CD4-positive, alpha-beta T cell treated with Interleukin-15 for 1 hour (primary cell): ENCODE measurements at regions not wholly inside any gene's neighbourhood (a gene's known extent, or its start where the extent isn't known, plus 50 kb on each side); places are given as distances from the start of the nearest gene placed in this dataset.

Experiments used
- DNase-seq: peaks from one replicate; pipeline ENCODE4 v3.0.0-alpha.2; 2020

DNA sequence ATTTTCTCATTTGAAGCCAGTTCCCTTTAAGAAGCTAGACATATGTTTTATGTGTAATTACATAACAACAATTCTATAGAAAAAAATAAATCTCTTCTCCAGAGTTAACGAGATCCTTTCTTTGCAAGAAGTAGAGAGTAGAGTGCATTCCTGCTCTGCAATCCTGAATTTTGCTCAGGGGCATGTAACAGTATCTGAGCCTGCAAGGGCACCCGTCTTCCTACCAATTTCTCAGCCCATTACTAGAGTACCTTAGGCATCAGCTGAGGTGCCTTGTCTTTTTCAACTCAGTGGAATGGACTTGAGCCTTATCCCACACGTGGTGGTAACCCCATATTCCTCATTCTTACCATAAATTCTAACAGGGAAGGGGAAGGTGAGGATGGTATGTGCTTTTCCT lies 205.9 kb downstream of the IKZF2 start:
- DNase-seq, result no peak

DNA sequence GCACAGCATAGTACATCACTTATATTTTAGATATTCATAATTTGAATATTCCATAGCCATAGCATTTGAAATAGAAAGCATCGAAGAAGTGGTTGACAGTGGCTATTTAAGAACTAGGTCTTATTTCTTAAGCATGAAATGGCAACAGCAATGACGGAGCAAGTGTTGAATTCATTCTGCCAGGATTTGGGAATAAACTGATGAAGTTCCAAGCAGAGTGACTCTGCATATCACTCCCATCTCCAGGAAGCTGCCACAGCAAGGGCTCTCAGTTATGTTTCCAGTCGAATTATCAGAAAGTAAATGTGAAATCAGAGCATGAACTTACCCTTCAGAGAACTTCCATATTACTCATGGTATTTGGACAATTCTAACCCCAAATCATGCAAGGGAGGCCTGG lies 208.1 kb downstream of the IKZF2 start:
- no peak for DNase-seq

DNA sequence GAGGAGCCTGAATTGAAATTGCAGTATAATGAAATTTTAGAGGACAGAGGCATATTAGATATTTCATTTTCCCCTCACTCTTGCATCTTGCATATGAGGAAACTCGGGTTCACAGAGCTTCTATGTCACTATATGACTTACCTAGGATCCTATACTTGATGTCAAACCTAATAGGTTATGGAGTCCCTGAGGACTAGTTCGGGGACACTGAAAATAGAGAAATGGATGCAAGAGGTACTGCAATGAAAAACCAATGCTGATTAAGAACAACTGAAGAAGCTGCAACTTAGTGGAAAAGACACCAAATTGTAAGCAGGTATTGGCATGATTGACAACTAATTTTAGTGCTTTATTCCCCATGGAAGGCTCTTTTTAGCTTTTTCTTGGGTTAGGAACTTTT lies 210.1 kb downstream of the IKZF2 start:
- DNase-seq, result no peak

DNA sequence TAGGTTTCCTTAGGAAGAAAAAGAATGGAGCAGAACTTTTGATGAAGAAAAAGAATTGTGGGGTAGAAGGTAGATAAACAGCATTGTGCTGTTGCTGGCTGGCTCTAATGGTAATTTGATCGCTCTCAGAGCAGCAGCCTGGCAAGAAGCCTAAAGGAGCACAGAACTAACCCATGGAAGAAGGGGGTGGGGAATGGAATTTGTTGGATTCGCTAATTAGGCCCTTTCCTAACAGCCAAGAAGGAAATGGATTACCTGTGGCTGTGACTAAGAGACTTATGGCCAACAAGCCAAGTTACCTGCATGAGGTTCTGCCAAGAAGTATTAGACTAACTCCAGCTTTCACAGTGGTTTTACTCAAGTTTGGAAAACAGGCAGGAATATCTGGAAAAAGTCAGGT lies 210.6 kb downstream of the IKZF2 start:
- DNase-seq, result no peak

DNA sequence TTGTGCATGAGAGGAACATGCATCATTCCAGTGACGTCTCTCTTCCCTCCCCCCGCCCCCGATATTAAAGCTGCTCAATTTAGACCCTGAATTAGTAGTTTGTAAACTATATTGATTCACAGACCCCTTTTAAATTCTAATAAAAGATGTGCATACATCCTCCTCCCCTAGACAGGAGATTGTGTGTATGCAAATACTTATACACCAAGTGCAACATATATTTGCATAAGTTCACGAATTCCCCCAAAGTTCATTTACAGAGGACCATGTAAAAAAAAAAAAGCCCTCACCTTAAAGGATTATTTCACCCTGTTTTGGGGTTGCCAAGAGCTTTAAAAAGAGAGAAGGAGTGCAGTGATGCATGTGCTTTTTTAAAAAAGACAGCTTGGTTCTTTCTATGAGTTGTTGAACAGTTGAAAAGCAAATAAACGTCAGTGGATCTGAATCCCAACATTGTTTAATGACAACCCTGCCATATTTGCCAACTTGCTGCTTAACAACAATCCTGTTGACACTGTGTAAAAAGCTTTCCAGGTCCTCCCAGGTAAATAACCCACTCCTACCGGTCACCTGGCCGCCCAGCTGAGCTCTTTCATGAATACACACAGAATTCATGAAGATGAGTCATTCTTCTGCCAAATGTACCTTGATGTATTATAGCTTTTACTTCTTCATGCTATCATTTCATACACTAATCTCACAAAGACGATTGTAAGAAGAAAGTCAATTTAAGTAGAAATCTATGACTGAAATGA lies 211.5 kb downstream of the IKZF2 start:
- DNase-seq, result no peak

DNA sequence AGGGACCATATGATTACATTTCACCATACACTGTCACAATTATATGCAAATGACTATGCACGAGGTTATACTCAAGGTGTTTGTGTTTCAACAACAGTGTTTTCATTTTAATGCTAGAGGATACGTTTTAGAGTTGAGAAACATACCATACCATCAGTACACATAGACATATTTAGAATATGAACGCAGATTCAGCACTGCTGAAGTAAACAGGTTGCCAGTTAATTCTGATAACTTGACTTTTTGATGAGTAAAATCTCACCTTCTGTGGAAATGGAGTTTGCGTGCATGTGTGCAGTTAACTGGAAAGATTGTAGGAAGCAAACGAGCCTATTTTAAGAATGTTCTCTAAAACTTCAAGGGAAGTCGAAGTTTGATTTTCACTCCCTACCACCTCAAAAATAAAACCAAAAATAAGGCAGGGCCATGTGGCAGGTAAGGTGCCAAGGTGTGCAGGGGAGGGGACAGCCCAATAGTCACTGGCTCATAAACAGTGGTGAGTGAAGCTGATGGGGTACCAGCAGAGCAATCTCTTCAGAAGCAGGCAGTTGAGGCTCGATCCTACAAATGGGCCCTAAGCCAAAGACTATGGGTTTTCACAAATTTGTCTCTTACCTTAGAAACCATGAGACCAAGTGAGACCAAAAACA lies 213.1 kb downstream of the IKZF2 start:
- DNase-seq, result no peak

DNA sequence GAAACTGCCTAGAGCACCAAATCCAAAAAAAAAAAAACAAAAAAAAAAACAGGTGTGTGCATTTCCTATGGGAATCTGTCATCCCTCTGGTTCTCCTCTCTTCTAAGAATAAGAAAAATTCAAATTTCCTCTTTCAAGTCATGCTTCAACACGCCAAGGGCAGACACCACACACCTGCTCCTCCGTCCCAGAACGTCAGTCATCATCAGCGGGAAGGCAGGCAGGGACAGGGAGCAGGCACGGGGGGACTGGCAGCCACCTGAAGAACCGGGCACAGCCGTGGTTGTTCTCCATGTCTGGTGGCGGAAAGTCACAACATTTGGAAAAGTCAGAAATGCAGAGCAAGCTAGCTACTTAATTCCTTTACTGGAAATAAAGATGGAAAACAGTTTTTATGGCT lies 214.8 kb downstream of the IKZF2 start:
- DNase-seq, result no peak

DNA sequence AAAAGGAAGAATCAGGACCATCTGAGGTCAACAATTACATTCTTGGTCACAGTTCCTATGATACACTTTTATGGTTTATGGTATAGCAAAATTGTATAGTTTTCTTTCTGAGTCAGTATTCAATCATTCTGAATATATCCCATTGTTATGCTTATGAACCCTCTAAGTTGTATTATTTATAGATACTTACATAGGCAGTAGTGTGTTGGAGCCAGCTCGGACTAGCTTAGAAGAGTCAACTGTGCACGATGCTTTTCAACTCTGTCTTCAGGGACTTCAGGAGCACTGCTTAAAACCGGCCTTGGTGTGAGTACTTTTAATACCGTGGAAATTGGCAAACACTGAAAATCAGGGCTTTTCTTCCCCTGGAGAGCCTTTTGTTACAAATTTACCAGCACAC lies 215.7 kb downstream of the IKZF2 start:
- no peak for DNase-seq

DNA sequence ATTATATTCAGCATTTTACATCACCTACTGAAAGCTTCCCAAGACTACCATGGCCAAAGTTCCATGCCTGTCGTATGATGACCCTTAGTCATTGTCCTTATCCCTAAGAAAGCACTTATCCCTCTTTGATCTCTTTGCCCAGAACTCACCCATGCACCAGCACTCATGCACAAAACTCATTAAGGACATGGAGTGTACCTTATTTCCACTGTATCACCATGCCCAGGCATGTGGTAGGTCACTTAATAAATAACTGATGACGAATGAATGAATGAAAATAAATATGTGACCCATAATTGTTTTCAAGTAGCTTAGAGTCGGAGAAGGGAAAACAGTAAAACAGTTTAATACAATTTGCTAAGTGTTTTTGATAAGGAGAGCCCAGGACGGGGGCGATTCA lies 220.1 kb downstream of the IKZF2 start:
- DNase-seq, result no peak

DNA sequence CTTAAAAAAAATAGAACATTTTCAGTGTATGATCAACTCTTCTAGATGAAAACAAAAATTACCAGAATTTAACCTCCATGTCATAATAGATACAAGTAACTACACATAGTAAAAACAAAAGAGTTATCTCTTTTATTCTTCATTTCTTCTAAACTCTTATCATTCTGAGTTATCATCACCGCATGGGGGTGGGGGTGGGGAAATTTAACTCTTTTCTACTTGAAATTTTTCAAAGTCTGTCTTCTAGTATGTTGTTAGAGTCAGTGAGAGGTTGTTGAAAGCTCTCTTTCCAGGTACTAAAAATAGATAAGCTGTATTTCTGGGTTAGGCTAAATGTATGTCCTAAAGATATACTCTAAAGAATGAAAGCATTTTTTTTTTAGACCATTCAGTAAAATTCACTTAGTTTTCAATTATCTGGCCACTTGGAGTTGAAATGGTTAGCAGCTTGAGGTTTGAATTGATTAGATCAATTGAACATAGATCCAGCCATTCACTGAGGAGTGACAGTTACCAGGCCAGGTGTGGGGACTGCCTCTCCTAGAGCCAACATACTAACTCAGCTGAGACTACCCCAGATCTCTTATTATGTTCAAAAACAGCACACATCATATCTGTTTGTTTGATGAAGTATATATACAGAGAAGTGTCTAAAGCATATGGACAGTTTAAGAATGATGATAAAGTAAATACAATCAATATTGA lies 220.7 kb downstream of the IKZF2 start:
- DNase-seq, result no peak

DNA sequence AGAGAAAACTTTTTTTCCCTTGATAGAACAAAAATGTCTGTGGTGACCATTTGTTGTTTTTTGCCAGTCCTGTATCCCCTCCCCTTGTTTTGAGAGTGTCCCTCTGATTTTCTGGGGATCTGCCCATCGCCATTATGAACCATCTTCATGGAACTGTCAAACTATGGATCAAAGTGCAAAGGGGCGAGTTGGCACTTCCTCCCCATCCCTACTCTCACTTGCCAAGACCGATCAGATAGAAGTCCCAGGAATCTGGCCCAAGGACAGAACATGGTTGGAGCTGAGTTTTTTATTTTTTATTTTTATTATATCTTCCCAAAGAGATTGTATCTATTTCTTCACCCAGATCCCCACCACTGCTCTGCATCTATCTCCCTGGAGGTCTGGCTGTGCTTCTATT lies 221.4 kb downstream of the IKZF2 start:
- DNase-seq, result no peak

DNA sequence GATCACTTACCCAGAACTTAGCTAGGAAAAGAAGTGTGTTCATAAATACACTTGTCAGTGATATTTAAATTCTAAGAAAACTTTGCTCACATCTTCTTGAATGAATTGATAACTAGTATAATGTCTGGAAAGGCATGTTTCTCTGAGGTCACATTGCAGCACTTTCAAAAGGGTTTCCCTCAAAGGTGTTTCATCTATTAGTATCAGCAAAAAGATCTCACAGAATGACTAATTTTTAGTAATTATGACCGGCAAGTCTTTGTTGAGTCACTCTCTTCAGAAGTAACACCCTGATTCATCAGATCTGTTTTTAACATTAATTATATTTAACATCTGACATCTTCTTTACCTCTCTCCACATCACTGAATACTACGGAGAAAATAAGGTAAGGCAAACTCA lies 222.3 kb downstream of the IKZF2 start:
- DNase-seq, result no peak

DNA sequence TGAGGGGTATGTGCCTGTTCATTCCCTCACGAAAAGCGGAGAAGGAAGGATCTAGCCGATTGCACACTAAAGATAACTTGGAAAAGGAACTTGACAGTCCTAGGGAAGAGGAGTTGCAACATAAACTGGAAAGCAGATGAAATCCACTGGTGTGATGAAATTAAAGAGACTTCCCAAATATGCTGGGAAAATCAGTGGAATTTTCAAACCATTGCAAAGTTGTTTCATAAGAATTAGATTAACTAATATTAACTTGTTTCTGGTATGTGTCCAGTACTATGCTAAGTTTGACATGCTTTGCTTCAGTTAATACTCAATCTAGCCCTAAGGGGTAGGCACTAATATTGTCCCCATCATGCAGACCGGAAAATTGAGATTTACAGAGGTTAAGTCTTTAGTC lies 222.7 kb downstream of the IKZF2 start:
- DNase-seq, result no peak

DNA sequence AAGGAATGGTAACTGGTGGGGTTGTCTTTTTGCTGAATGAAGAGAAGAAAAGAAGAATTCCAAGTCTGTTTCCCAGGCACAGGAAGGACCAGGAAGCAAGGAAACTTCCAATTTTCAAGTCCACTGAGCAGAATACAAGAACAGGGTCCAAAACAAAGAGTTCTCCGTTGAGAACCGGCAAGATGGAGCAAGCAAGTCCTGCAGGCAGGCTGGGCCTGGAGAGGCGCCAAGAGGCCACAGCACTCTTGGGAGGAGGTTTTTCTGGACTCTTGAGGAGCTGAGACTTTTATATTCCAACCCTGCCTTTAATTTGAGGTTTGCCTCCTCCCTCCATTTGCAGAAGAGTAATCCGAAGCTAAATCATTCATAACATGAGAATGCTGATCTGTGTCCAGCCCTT lies 224.5 kb downstream of the IKZF2 start:
- DNase-seq, result no peak

DNA sequence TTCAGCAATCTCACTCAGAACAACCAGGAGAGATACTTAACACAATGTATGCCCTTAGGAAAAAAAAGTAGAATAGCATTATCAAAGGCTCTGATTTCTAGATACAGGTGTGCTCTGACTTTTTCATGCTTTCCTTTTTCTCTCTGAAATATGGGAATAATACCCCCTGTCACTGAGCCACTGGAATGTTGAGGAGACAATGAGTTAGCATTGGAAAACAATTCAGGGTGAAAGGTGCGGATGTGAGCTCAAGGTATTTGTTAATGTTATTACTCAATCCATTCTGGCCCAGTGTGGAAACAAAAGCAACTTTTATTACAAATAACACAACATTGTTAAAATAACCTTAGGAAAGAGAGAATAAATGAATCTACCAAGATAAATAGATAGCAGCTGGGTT lies 228.0 kb downstream of the IKZF2 start:
- no peak for DNase-seq

DNA sequence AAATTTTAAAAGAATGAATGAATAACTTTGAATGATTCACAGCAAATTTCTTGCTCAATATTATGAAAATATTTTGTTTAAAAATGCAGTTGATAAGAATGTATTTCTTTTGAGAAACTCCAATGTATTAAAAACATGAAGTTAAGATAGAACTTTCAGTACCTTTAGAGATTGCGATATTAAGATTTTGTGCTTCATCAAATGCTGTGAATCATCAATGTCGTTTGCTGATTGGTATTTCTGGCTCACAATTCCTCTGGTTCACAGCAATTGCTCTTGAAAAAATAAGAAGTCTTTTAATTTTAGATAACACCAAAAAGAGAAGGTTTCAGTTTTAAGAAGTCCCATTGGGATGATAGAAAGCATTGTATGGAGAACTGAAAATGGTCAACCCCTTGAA lies 228.7 kb downstream of the IKZF2 start:
- DNase-seq, result no peak

DNA sequence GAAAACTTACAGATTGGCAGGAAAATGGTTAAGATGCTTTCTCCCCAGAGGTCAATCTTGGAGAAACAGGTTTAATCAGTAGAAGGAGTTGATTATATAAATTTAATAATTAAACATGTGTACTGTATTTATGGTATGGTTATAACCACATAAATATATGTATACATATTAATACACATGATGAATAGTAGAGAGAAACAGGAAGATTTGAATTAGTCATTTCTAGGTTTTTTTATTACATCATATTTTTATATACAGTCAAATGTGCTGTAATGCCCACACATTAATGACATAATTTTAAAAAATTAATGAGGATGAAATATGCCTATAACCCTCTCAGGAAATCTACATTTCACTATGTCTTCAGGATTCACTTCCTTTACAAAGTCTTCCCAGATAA lies 229.7 kb downstream of the IKZF2 start:
- no peak for DNase-seq

DNA sequence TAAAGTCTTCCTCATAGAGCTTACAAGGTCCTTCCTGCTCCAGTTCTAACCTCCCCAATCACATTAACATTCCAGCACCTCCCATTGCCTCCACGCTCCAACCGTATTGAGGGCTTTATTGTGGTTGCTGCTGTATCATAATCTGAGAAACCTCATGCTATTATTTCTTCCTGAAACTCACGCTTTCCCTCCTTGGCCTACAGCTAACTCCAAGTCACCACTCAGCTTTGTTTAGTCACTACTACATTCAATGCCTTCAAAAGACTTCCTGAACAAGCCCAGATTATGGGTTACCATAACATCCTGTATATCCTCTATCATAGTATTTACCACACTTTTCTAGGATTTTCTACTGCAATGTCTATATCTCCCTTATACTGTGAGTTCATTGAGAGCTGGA lies 230.4 kb downstream of the IKZF2 start:
- no peak for DNase-seq

DNA sequence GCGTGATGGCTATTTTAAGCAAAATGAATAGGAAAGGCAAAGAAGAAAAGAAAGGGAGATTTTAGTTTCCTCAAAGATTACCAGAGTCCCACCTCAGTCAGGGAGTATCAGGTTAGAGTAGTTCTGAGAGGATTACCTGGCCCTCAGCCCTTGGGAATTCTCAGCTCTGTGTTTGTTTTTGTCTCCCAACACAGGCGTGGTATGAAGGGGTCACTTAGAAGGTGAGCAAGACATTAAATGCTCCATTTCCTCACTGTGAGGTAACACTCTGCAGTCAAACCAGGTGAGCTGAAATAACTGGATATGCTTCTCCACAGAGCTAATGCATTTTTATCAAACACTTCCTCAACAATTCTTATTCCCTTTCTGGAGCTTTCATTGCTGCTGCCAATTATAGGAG lies 232.2 kb downstream of the IKZF2 start:
- DNase-seq, result no peak

DNA sequence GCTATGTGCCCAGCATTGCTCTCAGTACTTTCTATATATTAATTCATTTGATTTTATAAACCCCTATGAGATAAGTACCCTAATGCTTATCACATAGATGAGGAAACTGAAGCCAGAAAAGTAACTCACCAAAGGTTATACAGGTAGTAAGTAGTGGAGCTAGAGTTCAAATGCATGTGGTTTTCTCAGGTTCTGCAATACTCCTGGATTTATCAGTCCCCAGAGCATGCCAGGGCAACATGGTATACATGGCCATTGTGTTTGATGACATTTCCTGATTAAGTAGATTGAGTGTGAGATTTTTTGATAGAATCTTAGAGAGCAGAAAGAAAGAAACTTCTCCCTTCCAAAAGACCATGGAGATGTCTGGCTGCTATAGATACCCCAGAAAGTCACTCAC lies 233.1 kb downstream of the IKZF2 start:
- no peak for DNase-seq

DNA sequence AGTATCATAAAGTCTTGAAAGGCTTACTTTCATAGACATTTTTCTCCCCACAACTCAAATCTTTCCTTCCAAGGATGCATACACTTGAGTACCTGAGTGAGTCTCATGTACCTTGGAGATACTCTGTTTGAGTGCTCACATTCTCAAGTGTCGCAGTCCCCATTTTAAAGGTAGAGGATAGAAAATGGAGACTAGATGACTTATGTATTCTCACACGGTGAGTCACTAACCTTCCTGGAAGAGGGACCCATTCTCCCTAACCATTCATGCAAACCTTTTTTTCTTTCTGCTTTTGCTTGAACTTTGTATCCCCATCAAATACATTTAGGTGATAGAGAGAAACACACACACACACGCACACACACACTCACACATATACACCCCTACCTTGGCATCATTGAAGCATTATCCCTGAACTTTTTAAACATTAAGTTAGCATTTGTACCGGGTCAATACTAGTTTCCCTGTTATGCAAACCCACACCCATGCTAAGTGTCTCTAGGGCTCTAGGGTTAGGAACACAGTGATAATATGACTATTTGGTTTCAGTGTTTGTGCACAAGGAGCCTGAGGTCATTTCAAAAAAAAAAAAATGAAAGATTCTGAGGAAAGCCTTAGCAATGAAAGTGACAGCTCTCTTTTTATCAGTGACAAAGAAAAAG lies 236.2 kb downstream of the IKZF2 start:
- no peak for DNase-seq

DNA sequence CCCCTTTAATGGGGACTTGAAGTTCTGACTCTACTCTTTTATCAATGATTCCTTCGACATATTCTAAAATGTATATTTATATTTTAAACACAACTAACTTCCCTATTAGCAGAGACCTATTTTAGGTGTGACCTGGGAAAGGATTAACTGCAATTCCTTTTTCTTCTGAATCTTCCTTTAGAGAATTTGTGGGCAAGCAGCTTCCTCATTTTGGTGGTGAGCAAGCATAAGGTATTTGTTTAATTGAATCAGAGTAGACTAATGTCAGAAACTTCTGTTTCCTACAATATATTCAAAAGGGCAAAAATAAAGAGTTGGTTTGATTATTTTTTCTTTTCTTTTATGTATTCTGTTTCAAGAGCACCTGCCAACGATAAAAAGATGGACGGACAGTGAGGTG lies 237.0 kb downstream of the IKZF2 start:
- DNase-seq, result no peak

DNA sequence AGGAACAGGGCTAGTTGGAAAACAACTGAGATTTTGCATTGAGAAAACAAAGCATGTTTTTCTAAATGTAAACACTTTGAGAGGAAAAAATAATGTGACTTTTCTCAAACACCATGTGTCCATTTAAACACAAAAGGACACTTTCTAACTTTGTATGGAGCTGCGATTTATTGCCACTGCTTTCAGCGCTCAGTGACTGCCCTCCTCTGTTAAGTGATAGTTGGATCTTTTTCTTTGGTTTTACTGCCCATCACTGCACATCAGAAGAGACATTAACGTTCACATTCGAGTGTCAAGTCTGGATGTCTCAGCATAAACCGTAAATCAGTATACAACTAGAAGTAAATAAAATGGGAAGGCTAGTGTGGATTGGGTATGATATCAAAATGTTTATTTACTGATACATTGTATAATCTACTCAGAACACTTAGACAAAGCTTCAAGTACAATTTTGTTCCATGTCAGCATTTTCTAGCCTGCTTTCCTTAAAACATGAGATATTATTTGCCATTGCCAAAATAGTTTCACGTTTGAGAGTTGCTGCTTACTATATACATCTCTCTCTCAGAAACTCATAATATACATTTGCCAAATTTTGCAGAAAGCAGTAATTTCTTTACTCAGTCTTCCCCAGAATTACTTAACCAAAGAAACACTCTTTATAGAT lies 237.6 kb downstream of the IKZF2 start:
- DNase-seq, result no peak
